AG04450 (cell line): ENCODE measurements at regions not wholly inside any gene's neighbourhood (a gene's known extent, or its start where the extent isn't known, plus 50 kb on each side); places are given as distances from the start of the nearest gene placed in this dataset.

Source experiments
- CTCF ChIA-PET: fragments of 300-600, 350-600 bp; formaldehyde crosslinking; extraction: SDS; loops from one replicate; lab custom pipeline; 2022; ENCODE audit warnings: antibody characterized with exemption, inconsistent platforms; lab: Charles Lee
- POLR2A ChIA-PET: fragments of 350-600 bp; formaldehyde crosslinking; extraction: SDS; loops from one replicate; lab custom pipeline; 2021; ENCODE audit warnings: antibody characterized with exemption, inconsistent platforms; lab: Yijun Ruan, JAX
- DNase-seq: peaks from one replicate; pipeline ENCODE4 v3.0.0-alpha.2; 2011; ENCODE audit warnings: low read depth, low spot score
- H3K27ac ChIP-seq: one replicate; pipeline ENCODE4 v1.5.1; 2012; ENCODE audit warnings: low read depth, low read length, control low read depth
- H3K27me3 ChIP-seq: one replicate; pipeline ENCODE4 v1.6.0; 2012; ENCODE audit warnings: low read length; ENCODE audit not compliant: control insufficient read depth, insufficient read depth
- H3K4me3 ChIP-seq: 2 replicates; pipeline ENCODE4 v1.5.1; 2011; ENCODE audit warnings: mild to moderate bottlenecking, low read depth, low read length, control low read depth
- H3K9me3 ChIP-seq: 2 replicates; pipeline ENCODE4 v1.5.1; 2012; ENCODE audit warnings: low read length; ENCODE audit not compliant: control insufficient read depth, insufficient read depth
- CTCF ChIP-seq: IDR thresholded peaks from 2 replicates; pipeline ENCODE4 v1.5.1; 2011; ENCODE audit warnings: low read depth, low read length, control low read depth, inconsistent platforms

DNA sequence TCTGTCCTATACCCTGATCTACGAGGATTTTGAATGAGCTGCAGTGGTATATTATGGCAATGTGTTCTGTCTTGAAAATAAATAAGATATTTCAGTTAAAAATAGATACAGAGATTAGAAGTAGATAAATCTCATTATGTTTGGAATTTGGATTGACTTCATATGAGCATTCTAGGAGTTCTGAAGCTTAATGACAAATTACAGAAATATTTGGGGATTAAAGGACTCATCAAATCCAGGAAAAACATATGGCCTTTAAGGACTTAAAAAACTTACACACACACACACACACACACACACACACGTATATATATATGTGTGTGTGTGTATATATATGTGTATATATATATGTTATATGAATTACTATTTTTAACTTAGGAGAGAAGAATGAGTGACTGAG, 446.9 kb upstream of the CD180 start:
- H3K9me3 ChIP-seq = no peaks in the 10 kb centered on the region
- H3K27me3 ChIP-seq = no peaks in the 10 kb centered on the region
- ChIA-PET POLR2A (no interaction called here), CTCF (no interaction called here)
- no peak for DNase-seq
- H3K4me3 ChIP-seq = no peak overlapping the region
- no peak for TF ChIP-seq CTCF
- no peak overlapping the region for H3K27ac ChIP-seq

GRCh38 chr5:67639976-67640375, 443.4 kb upstream of the CD180 start:
- no peak for DNase-seq
- POLR2A ChIA-PET = no interaction called here

GRCh38 chr5:67639313-67639712, 442.7 kb upstream of the CD180 start:
- Histone ChIP-seq H3K4me3 (no peak overlapping the region), H3K27ac (no peak overlapping the region), H3K27me3 (no peaks in the 10 kb centered on the region), H3K9me3 (no peaks in the 10 kb centered on the region)
- ChIA-PET CTCF (no interaction called here), POLR2A (no interaction called here)
- TF ChIP-seq CTCF = no peak
- no peak for DNase-seq

More at GRCh38 chr5:67639976-67640375, 443.4 kb upstream of the CD180 start:
- H3K9me3 ChIP-seq = no peaks in the 10 kb centered on the region
- no peak overlapping the region for H3K27ac ChIP-seq
- TF ChIP-seq CTCF = no peak
- no peaks in the 10 kb centered on the region for H3K27me3 ChIP-seq
- H3K4me3 ChIP-seq = no peak overlapping the region
- CTCF ChIA-PET = no interaction called here

- CTCF ChIA-PET = no interaction called here
These were observed 440.4 kb upstream of the CD180 start for GRCh38 chr5:67636850-67637524.

More at GRCh38 chr5:67636850-67637524, 440.4 kb upstream of the CD180 start:
- no peak overlapping the region for H3K4me3 ChIP-seq
- no peaks in the 10 kb centered on the region for H3K9me3 ChIP-seq
- no peak for TF ChIP-seq CTCF
- POLR2A ChIA-PET = no interaction called here
- no peak overlapping the region for H3K27ac ChIP-seq
- no peaks in the 10 kb centered on the region for H3K27me3 ChIP-seq
- DNase-seq = no peak
